ENCODE measurements at regions not wholly inside any gene's neighbourhood (a gene's known extent, or its start where the extent isn't known, plus 50 kb on each side); places are given as distances from the start of the nearest gene placed in this dataset.

DNA sequence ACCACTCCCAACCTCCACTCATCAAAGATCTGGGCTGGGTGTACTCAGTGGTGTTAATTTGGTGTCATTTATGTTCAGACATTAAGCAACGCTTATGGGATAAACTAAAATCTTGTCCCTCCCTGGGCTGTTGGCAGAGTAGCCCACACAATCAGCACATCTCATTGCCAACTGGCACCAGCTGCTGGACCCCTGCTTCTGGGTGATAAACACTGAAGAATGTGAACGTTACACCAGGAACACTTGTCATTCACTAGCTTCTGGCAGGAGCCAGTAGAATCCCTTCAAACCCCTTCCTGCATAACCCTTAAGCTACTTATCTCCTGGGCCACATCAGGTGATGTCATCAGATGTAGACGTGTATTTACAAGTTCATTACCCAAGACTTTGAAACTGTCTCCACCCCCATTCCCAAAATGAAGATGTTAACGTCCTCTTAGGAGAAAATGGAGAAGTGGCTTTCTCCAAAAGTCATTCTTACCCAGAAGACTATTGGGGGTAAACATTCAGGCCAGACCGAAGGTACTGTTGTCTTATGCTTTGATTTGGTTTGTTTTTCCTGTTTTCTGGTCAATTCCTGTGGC, 107.8 kb upstream of the CD93 start:
- TF ChIP-seq, protein P1, sequence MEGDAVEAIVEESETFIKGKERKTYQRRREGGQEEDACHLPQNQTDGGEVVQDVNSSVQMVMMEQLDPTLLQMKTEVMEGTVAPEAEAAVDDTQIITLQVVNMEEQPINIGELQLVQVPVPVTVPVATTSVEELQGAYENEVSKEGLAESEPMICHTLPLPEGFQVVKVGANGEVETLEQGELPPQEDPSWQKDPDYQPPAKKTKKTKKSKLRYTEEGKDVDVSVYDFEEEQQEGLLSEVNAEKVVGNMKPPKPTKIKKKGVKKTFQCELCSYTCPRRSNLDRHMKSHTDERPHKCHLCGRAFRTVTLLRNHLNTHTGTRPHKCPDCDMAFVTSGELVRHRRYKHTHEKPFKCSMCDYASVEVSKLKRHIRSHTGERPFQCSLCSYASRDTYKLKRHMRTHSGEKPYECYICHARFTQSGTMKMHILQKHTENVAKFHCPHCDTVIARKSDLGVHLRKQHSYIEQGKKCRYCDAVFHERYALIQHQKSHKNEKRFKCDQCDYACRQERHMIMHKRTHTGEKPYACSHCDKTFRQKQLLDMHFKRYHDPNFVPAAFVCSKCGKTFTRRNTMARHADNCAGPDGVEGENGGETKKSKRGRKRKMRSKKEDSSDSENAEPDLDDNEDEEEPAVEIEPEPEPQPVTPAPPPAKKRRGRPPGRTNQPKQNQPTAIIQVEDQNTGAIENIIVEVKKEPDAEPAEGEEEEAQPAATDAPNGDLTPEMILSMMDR (conservative IDR thresholded peaks at IDR 0.05) = no peak
- no peak for TF ChIP-seq ZFX (IDR thresholded peaks at IDR 0.05)
